Loucy (cell line): ENCODE measurements at regions not wholly inside any gene's neighbourhood (a gene's known extent, or its start where the extent isn't known, plus 50 kb on each side); places are given as distances from the start of the nearest gene placed in this dataset.

Experiments
- H2AFZ ChIP-seq: fragments of 200-600 bp; sonication (generic); 2 replicates; pipeline ENCODE4 v1.6.0; 2016; ENCODE audit warnings: antibody characterized with exemption, mild to moderate bottlenecking, low read length, moderate library complexity
- H3F3A ChIP-seq: fragments of 200-600 bp; 2 replicates; pipeline ENCODE4 v1.6.0; 2016; ENCODE audit warnings: antibody characterized with exemption, low read depth, mild to moderate bottlenecking
- H3K27me3 ChIP-seq: fragments of 200-600 bp; sonication (generic); 2 replicates; pipeline ENCODE4 v1.6.1; 2014; ENCODE audit warnings: low read length, mild to moderate bottlenecking; ENCODE audit not compliant: insufficient read depth, poor library complexity, severe bottlenecking
- H3K36me3 ChIP-seq: fragments of 200-600 bp; sonication (generic); 2 replicates; pipeline ENCODE4 v1.6.1; 2016; ENCODE audit warnings: low read length; ENCODE audit not compliant: insufficient read depth
- H3K4me1 ChIP-seq: fragments of 200-600 bp; sonication (generic); 2 replicates; pipeline ENCODE4 v1.5.1; 2014; ENCODE audit warnings: low read length, mild to moderate bottlenecking; ENCODE audit not compliant: insufficient read depth, poor library complexity, severe bottlenecking
- H3K4me2 ChIP-seq: fragments of 200-600 bp; sonication (generic); 2 replicates; pipeline ENCODE4 v1.6.0; 2014; ENCODE audit warnings: antibody characterized with exemption, low read length, low read depth, mild to moderate bottlenecking; ENCODE audit not compliant: poor library complexity, severe bottlenecking
- H3K4me3 ChIP-seq: fragments of 200-600 bp; sonication (generic); 2 replicates; pipeline ENCODE4 v1.5.1; 2014; ENCODE audit warnings: low read length, mild to moderate bottlenecking, mixed read lengths; ENCODE audit not compliant: poor library complexity, severe bottlenecking
- H3K79me2 ChIP-seq: fragments of 200-600 bp; sonication (generic); 2 replicates; pipeline ENCODE4 v1.6.1; 2014; ENCODE audit warnings: low read length; ENCODE audit not compliant: insufficient read depth
- H3K9ac ChIP-seq: fragments of 200-600 bp; sonication (generic); 2 replicates; pipeline ENCODE4 v1.6.0; 2014; ENCODE audit warnings: mild to moderate bottlenecking, low read depth, low read length, moderate library complexity; ENCODE audit not compliant: poor library complexity, severe bottlenecking
- H3K9me2 ChIP-seq: fragments of 200-600 bp; sonication (generic); replicated peaks from 2 replicates; pipeline ENCODE4 v1.6.1; 2016; ENCODE audit warnings: low read depth, low read length, mixed read lengths
- H3K9me3 ChIP-seq: fragments of 200-600 bp; sonication (generic); 2 replicates; pipeline ENCODE4 v1.6.1; 2014; ENCODE audit warnings: mild to moderate bottlenecking, antibody characterized with exemption, low read length, low read depth; ENCODE audit not compliant: insufficient read depth
- H4K20me1 ChIP-seq: fragments of 200-600 bp; sonication (generic); 2 replicates; pipeline ENCODE4 v1.6.0; 2014; ENCODE audit warnings: antibody characterized with exemption, low read length, mild to moderate bottlenecking; ENCODE audit not compliant: insufficient read depth, poor library complexity, severe bottlenecking
- EZH2phosphoT487 ChIP-seq: fragments of 200-600 bp; IDR thresholded peaks from 2 replicates; pipeline ENCODE4 v1.6.1; 2018; ENCODE audit warnings: antibody characterized with exemption, mild to moderate bottlenecking, moderate library complexity, borderline replicate concordance
- TF ChIP-seq, protein P1 (sequence below): fragments of 200-600 bp; sonication (generic); conservative IDR thresholded peaks from 2 replicates; pipeline ENCODE4 v1.5.1; 2014; ENCODE audit warnings: mild to moderate bottlenecking, antibody characterized with exemption, low read length

- no peak overlapping the region for H3K4me3 ChIP-seq
- H3K36me3 ChIP-seq: no peaks in the 10 kb centered on the region
- no peaks in the 10 kb centered on the region for H3K27me3 ChIP-seq
- no peaks in the 10 kb centered on the region for H3F3A ChIP-seq
- H3K9me3 ChIP-seq: no peaks in the 10 kb centered on the region
- H3K9me2 ChIP-seq: no peaks in the 10 kb centered on the region
- no peaks in the 10 kb centered on the region for H4K20me1 ChIP-seq
- no peaks in the 10 kb centered on the region for H3K79me2 ChIP-seq
- H3K4me1 ChIP-seq: no peaks in the 10 kb centered on the region
- no peak for TF ChIP-seq EZH2phosphoT487
- no peak overlapping the region for H3K9ac ChIP-seq
- no peak overlapping the region for H3K4me2 ChIP-seq
- no peak overlapping the region for H2AFZ ChIP-seq
These were observed 1569.0 kb downstream of the OLFM4 start for GRCh38 chr13:54597540-54598088.

- Histone ChIP-seq H3K4me3 (no peak overlapping the region), H3K79me2 (no peaks in the 10 kb centered on the region), H3K9me2 (no peaks in the 10 kb centered on the region), H3K4me1 (no peaks in the 10 kb centered on the region), H4K20me1 (no peaks in the 10 kb centered on the region), H3K27me3 (no peaks in the 10 kb centered on the region), H2AFZ (no peak overlapping the region), H3K9ac (no peak overlapping the region), H3K36me3 (no peaks in the 10 kb centered on the region), H3F3A (no peaks in the 10 kb centered on the region), H3K9me3 (no peaks in the 10 kb centered on the region), H3K4me2 (no peak overlapping the region)
- TF ChIP-seq, protein P1, sequence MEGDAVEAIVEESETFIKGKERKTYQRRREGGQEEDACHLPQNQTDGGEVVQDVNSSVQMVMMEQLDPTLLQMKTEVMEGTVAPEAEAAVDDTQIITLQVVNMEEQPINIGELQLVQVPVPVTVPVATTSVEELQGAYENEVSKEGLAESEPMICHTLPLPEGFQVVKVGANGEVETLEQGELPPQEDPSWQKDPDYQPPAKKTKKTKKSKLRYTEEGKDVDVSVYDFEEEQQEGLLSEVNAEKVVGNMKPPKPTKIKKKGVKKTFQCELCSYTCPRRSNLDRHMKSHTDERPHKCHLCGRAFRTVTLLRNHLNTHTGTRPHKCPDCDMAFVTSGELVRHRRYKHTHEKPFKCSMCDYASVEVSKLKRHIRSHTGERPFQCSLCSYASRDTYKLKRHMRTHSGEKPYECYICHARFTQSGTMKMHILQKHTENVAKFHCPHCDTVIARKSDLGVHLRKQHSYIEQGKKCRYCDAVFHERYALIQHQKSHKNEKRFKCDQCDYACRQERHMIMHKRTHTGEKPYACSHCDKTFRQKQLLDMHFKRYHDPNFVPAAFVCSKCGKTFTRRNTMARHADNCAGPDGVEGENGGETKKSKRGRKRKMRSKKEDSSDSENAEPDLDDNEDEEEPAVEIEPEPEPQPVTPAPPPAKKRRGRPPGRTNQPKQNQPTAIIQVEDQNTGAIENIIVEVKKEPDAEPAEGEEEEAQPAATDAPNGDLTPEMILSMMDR: no peak
- TF ChIP-seq EZH2phosphoT487: no peak
These were observed 1570.8 kb downstream of the OLFM4 start for GRCh38 chr13:54599413-54599812.

DNA sequence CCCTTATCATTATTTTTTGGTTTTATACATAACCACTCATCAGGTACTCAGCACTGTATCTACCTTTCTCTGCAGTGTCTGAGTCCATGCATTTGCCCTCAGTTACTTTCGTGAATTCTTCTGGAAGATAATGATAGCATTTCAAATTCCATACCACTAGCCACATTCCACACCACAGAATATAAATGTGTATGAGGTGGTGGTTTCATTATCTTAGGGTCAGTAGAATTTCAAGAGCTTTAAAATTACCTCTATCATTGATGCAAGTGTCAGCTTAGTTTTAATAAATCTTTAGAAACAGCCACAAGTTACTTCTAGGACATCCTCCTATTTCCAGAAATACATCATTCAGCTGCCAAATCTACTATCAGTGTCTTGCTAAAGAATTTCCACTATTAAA, 1578.3 kb downstream of the OLFM4 start:
- no peak overlapping the region for H2AFZ ChIP-seq
- TF ChIP-seq EZH2phosphoT487: no peak
- TF ChIP-seq, protein P1: no peak
- H3K4me1 ChIP-seq: no peaks in the 10 kb centered on the region
- H3F3A ChIP-seq: no peaks in the 10 kb centered on the region
- H3K4me2 ChIP-seq: no peak overlapping the region
- H4K20me1 ChIP-seq: no peaks in the 10 kb centered on the region
- H3K9me2 ChIP-seq: 0 out of 2 replicates have a peak, but pooled peaks cover 4% of the 10 kb centered on the region
- H3K79me2 ChIP-seq: no peaks in the 10 kb centered on the region
- no peaks in the 10 kb centered on the region for H3K27me3 ChIP-seq
- no peak overlapping the region for H3K4me3 ChIP-seq
- no peaks in the 10 kb centered on the region for H3K36me3 ChIP-seq
- H3K9ac ChIP-seq: no peak overlapping the region
- H3K9me3 ChIP-seq: no peaks in the 10 kb centered on the region

GRCh38 chr13:54607421-54607820, 1578.8 kb downstream of the OLFM4 start:
- Histone ChIP-seq H3K9me3 (no peaks in the 10 kb centered on the region), H3K79me2 (no peaks in the 10 kb centered on the region), H3K9me2 (0 out of 2 replicates have a peak, but pooled peaks cover 4% of the 10 kb centered on the region), H3K27me3 (no peaks in the 10 kb centered on the region), H3K4me3 (no peak overlapping the region), H3F3A (no peaks in the 10 kb centered on the region), H3K4me1 (no peaks in the 10 kb centered on the region), H3K4me2 (no peak overlapping the region), H3K36me3 (no peaks in the 10 kb centered on the region), H2AFZ (no peak overlapping the region), H3K9ac (no peak overlapping the region), H4K20me1 (no peaks in the 10 kb centered on the region)
- TF ChIP-seq, protein P1: no peak
- TF ChIP-seq EZH2phosphoT487: no peak
